HL-60 (cell line): ENCODE measurements at regions not wholly inside any gene's neighbourhood (a gene's known extent, or its start where the extent isn't known, plus 50 kb on each side); places are given as distances from the start of the nearest gene placed in this dataset.

Experiments used
- GABPA ChIP-seq: IDR thresholded peaks from 2 replicates; pipeline ENCODE4 v1.6.1; 2012; ENCODE audit warnings: low read depth
- POLR2AphosphoS5 ChIP-seq: IDR thresholded peaks from 2 replicates; pipeline ENCODE4 v1.6.1; 2012; ENCODE audit warnings: low read depth
- SPI1 ChIP-seq: IDR thresholded peaks from 2 replicates; pipeline ENCODE4 v1.6.1; 2012; ENCODE audit warnings: low read depth, mild to moderate bottlenecking, borderline replicate concordance
- TF ChIP-seq, protein P1 (sequence below): IDR thresholded peaks from one replicate; pipeline ENCODE4 v1.5.1; 2011; ENCODE audit warnings: low read length, control low read depth, inconsistent platforms; ENCODE audit not compliant: insufficient read depth
- TF ChIP-seq, protein P2 (sequence below): IDR thresholded peaks from 2 replicates; pipeline ENCODE4 v1.6.1; 2012; ENCODE audit warnings: low read depth; ENCODE audit not compliant: insufficient replicate concordance

DNA sequence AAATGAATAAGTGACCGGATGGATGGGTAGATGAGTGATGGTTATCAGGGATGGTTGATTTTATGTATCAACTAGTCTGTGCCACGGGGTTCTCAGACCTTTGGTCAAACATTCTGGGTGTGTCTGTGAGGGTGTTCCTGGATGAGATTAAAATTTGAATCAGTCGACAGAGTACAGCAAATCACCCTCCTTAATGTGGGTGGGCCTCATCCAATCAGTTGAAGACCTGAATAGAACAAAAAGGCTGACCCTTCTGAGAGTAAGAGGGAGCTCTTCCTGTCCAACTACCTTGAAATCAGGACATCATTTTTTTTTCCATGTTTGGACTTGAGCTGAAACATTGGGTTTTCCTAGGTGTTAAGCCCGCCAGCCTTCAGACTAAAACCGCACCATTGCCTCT is 136.4 kb upstream of the ATXN1 start:
- TF ChIP-seq, protein P1, sequence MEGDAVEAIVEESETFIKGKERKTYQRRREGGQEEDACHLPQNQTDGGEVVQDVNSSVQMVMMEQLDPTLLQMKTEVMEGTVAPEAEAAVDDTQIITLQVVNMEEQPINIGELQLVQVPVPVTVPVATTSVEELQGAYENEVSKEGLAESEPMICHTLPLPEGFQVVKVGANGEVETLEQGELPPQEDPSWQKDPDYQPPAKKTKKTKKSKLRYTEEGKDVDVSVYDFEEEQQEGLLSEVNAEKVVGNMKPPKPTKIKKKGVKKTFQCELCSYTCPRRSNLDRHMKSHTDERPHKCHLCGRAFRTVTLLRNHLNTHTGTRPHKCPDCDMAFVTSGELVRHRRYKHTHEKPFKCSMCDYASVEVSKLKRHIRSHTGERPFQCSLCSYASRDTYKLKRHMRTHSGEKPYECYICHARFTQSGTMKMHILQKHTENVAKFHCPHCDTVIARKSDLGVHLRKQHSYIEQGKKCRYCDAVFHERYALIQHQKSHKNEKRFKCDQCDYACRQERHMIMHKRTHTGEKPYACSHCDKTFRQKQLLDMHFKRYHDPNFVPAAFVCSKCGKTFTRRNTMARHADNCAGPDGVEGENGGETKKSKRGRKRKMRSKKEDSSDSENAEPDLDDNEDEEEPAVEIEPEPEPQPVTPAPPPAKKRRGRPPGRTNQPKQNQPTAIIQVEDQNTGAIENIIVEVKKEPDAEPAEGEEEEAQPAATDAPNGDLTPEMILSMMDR = no peak
- TF ChIP-seq, protein P2, sequence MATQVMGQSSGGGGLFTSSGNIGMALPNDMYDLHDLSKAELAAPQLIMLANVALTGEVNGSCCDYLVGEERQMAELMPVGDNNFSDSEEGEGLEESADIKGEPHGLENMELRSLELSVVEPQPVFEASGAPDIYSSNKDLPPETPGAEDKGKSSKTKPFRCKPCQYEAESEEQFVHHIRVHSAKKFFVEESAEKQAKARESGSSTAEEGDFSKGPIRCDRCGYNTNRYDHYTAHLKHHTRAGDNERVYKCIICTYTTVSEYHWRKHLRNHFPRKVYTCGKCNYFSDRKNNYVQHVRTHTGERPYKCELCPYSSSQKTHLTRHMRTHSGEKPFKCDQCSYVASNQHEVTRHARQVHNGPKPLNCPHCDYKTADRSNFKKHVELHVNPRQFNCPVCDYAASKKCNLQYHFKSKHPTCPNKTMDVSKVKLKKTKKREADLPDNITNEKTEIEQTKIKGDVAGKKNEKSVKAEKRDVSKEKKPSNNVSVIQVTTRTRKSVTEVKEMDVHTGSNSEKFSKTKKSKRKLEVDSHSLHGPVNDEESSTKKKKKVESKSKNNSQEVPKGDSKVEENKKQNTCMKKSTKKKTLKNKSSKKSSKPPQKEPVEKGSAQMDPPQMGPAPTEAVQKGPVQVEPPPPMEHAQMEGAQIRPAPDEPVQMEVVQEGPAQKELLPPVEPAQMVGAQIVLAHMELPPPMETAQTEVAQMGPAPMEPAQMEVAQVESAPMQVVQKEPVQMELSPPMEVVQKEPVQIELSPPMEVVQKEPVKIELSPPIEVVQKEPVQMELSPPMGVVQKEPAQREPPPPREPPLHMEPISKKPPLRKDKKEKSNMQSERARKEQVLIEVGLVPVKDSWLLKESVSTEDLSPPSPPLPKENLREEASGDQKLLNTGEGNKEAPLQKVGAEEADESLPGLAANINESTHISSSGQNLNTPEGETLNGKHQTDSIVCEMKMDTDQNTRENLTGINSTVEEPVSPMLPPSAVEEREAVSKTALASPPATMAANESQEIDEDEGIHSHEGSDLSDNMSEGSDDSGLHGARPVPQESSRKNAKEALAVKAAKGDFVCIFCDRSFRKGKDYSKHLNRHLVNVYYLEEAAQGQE = no peak
- TF ChIP-seq GABPA = no peak
- TF ChIP-seq POLR2AphosphoS5 = no peak
- no peak for TF ChIP-seq SPI1
